ENCODE measurements at regions not wholly inside any gene's neighbourhood (a gene's known extent, or its start where the extent isn't known, plus 50 kb on each side); places are given as distances from the start of the nearest gene placed in this dataset.

- TF ChIP-seq CTCF (IDR thresholded peaks at IDR 0.05; ENCODE audit: low read depth, low read length): no peak
- no peak for TF ChIP-seq POLR2A (IDR thresholded peaks at IDR 0.05; ENCODE audit: extremely low read depth, insufficient read length)
- no peak for TF ChIP-seq MAX (IDR thresholded peaks at IDR 0.05; ENCODE audit: low read depth, low read length)
- TF ChIP-seq MYC (IDR thresholded peaks at IDR 0.05; ENCODE audit: low read depth, low read length): no peak
These were observed 430.1 kb downstream of the GABRG1 start for GRCh38 chr4:45693746-45694145.

Measured in NB4 (cell line).